Caco-2 (cell line): ENCODE measurements at regions not wholly inside any gene's neighbourhood (a gene's known extent, or its start where the extent isn't known, plus 50 kb on each side); places are given as distances from the start of the nearest gene placed in this dataset.
A peak's percentile ranks its signal among the peaks of the same experiment; 100 is the strongest.

Experiments used
- BruUV-seq: library from RNA; stranded (reverse); fragments of 400-500 nt; replicated peaks from 2 replicates; lab custom pipeline; 2021; lab: Mats Ljungman, UMichigan
- CTCF ChIA-PET: fragments of 300-600 bp; sonication (Branson Sonifier 250); formaldehyde crosslinking; loops from one replicate; lab custom pipeline; 2022; ENCODE audit warnings: antibody characterized with exemption; lab: Charles Lee
- POLR2A ChIA-PET: fragments of 300-600 bp; sonication (Branson Sonifier 250); formaldehyde crosslinking; loops from one replicate; lab custom pipeline; 2022; ENCODE audit warnings: antibody characterized with exemption; lab: Charles Lee
- DNase-seq, 2 experiments: peaks; one replicate each; pipeline versions ENCODE4 v3.0.0 to v3.0.0-alpha.2; 2020 to 2022
- H3K27me3 ChIP-seq: replicated peaks from 2 replicates; pipeline ENCODE4 v1.6.0; 2011; ENCODE audit warnings: low read length; ENCODE audit not compliant: control insufficient read depth, insufficient read depth
- H3K36me3 ChIP-seq: 2 replicates; pipeline ENCODE4 v1.5.1; 2011; ENCODE audit warnings: low read length; ENCODE audit not compliant: control insufficient read depth, insufficient read depth
- H3K4me1 ChIP-seq: fragments of 250-450 bp; sonication (Bioruptor Pico); 2 replicates; pipeline ENCODE4 v1.5.1; 2020; ENCODE audit warnings: mild to moderate bottlenecking
- H3K4me3 ChIP-seq: 2 replicates; pipeline ENCODE4 v1.5.1; 2011; ENCODE audit warnings: low read depth, mild to moderate bottlenecking, control low read depth, low read length
- H3K9me3 ChIP-seq: fragments of 250-450 bp; sonication (Bioruptor Pico); 2 replicates; pipeline ENCODE4 v1.5.1; 2020; ENCODE audit warnings: mild to moderate bottlenecking, moderate library complexity
- H3K27ac Mint-ChIP-seq: one replicate; pipeline ENCODE4 v1.8.0; 2022; ENCODE audit warnings: mixed read lengths; ENCODE audit not compliant: unreplicated experiment
- H3K27me3 Mint-ChIP-seq: one replicate; pipeline ENCODE4 v1.8.0; 2022; ENCODE audit warnings: mixed read lengths; ENCODE audit not compliant: insufficient read depth, unreplicated experiment
- H3K36me3 Mint-ChIP-seq: one replicate; pipeline ENCODE4 v1.8.0; 2022; ENCODE audit warnings: mild to moderate bottlenecking, mixed read lengths; ENCODE audit not compliant: insufficient read depth, unreplicated experiment
- H3K4me1 Mint-ChIP-seq: one replicate; pipeline ENCODE4 v1.8.0; 2022; ENCODE audit warnings: low read depth, mixed read lengths; ENCODE audit not compliant: unreplicated experiment
- H3K4me3 Mint-ChIP-seq: one replicate; pipeline ENCODE4 v1.8.0; 2022; ENCODE audit warnings: mild to moderate bottlenecking, moderate library complexity, mixed read lengths; ENCODE audit not compliant: unreplicated experiment
- H3K9me3 Mint-ChIP-seq: one replicate; pipeline ENCODE4 v1.8.0; 2022; ENCODE audit warnings: mixed read lengths; ENCODE audit not compliant: unreplicated experiment
- CTCF ChIP-seq, 2 experiments: fragments of 200-600 bp in 1 of 2; IDR thresholded peaks; 1 replicate in 1 of 2; 2 replicates in 1 of 2; pipeline versions ENCODE4 v1.5.1 to v1.8.0; 2011 to 2022; ENCODE audit warnings: antibody characterized with exemption in 1 of 2, control low read depth in 1 of 2, inconsistent platforms in 1 of 2, low read depth in 1 of 2, low read length in 1 of 2, mild to moderate bottlenecking in 1 of 2, moderate library complexity in 1 of 2; ENCODE audit not compliant: insufficient read depth in 1 of 2, severe bottlenecking in 1 of 2, unreplicated experiment in 1 of 2
- intact Hi-C: fragments of 100-400 bp; cut with micrococcal nuclease; formaldehyde crosslinking; loops from one replicate; pipeline ENCODE4 v1.10.0; 2022; ENCODE audit not compliant: unreplicated experiment

DNA sequence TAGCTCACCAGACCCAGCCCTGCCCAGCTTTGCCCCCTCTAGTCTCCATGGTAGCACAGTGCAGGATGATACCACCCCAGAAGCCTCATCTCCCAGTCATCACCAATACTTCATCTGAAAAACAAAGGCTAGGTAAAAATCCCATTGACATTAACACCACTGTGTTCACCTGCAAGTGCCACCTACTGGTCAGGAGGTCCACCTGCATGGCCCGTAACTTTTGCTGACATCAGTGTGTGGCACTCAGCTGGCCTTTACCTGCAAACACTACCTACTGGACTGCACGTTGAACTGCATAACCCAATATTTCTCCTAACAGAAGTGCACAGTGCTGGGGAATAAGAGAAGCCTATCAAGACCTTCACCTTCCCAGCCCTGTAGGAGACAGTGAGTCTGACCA is 234.7 kb upstream of the ADGRB3 start:
- H3K4me1 Mint-ChIP-seq: no peaks in the 10 kb centered on the region
- no peaks in the 10 kb centered on the region for H3K27me3 Mint-ChIP-seq
- no peaks in the 10 kb centered on the region for H3K36me3 Mint-ChIP-seq
- Histone ChIP-seq H3K36me3 (no peaks in the 10 kb centered on the region), H3K4me1 (no peaks in the 10 kb centered on the region), H3K4me3 (no peak overlapping the region), H3K9me3 (no peaks in the 10 kb centered on the region), H3K27me3 (no peaks in the 10 kb centered on the region)
- no peak overlapping the region for H3K4me3 Mint-ChIP-seq
- DNase-seq: peak in 1 of 2 experiments; percentile 23
- no peaks in the 10 kb centered on the region for H3K9me3 Mint-ChIP-seq
- ChIA-PET CTCF (no interaction called here), POLR2A (no interaction called here)
- intact Hi-C loops: no loop called here
- peak in 1 of 2 experiments; percentile 14 for TF ChIP-seq CTCF (IDR thresholded peaks at IDR 0.05; ENCODE audit: insufficient read depth in 1 of 2, low read depth in 1 of 2, low read length in 1 of 2, severe bottlenecking in 1 of 2, unreplicated experiment in 1 of 2)
- no peak overlapping the region for H3K27ac Mint-ChIP-seq
- BruUV-seq: no TSS peak

GRCh38 chr6:68391953-68392352 is 243.1 kb upstream of the ADGRB3 start:
- H3K4me3 Mint-ChIP-seq: no peak overlapping the region
- no peak overlapping the region for H3K27ac Mint-ChIP-seq
- CTCF ChIA-PET: no interaction called here
- Histone ChIP-seq H3K4me3 (no peak overlapping the region), H3K27me3 (no peaks in the 10 kb centered on the region), H3K36me3 (no peaks in the 10 kb centered on the region), H3K4me1 (no peaks in the 10 kb centered on the region), H3K9me3 (no peaks in the 10 kb centered on the region)
- H3K9me3 Mint-ChIP-seq: no peaks in the 10 kb centered on the region
- DNase-seq: no peak
- no peak for TF ChIP-seq CTCF (IDR thresholded peaks at IDR 0.05; ENCODE audit: insufficient read depth in 1 of 2, low read depth in 1 of 2, low read length in 1 of 2, severe bottlenecking in 1 of 2, unreplicated experiment in 1 of 2)
- POLR2A ChIA-PET: no interaction called here
- no peaks in the 10 kb centered on the region for H3K36me3 Mint-ChIP-seq
- no peaks in the 10 kb centered on the region for H3K4me1 Mint-ChIP-seq
- no peaks in the 10 kb centered on the region for H3K27me3 Mint-ChIP-seq
- intact Hi-C loops: no loop called here
- BruUV-seq: no TSS peak

DNA sequence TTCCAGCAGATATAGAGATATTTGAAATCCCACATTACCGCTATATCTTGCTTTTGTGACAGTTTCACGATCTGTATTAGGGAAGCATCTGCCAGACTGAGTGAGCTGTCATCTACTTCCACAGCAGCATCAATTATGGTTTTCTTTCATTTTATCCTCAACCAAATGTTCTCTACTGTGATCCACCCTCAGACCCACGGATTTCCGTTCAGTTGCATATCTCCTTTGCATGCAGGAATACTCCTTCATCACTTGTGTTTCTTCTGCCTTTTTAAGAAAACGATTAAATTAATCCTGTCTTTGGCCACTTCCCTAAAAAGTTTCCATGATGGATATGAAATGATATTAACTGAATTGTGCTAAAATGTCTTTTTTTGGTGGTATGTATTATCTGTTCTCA is 262.1 kb upstream of the ADGRB3 start:
- no peak for TF ChIP-seq CTCF (IDR thresholded peaks at IDR 0.05; ENCODE audit: insufficient read depth in 1 of 2, low read depth in 1 of 2, low read length in 1 of 2, severe bottlenecking in 1 of 2, unreplicated experiment in 1 of 2)
- H3K27me3 ChIP-seq: no peaks in the 10 kb centered on the region
- DNase-seq: no peak
- intact Hi-C loops: no loop called here
- no TSS peak for BruUV-seq
- Mint-ChIP-seq H3K27me3 (no peaks in the 10 kb centered on the region), H3K9me3 (no peaks in the 10 kb centered on the region), H3K4me3 (no peak overlapping the region), H3K4me1 (no peaks in the 10 kb centered on the region), H3K27ac (no peak overlapping the region), H3K36me3 (no peaks in the 10 kb centered on the region)
- ChIA-PET POLR2A (no interaction called here), CTCF (no interaction called here)
- H3K9me3 ChIP-seq: no peaks in the 10 kb centered on the region
- no peaks in the 10 kb centered on the region for H3K36me3 ChIP-seq
- H3K4me1 ChIP-seq: no peaks in the 10 kb centered on the region
- no peak overlapping the region for H3K4me3 ChIP-seq
